ENCODE measurements at regions not wholly inside any gene's neighbourhood (a gene's known extent, or its start where the extent isn't known, plus 50 kb on each side); places are given as distances from the start of the nearest gene placed in this dataset.

DNA sequence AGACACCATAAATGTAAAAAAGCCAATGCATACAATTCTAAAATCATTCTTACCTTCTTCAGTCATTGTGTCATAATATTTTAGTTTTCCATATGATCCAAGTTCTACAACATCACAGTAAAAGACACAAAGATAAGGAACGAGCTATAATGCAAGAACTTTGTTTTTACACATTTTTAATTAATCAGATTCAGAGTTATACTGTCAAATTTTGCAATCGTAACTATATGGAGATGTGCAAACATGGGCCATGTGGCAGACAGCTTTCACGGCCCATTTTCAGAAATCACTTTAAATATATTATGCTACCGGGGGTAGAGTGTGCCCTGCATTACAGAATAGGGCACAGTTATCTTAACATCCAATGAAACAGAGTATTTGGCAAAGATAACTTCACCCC is 188.4 kb downstream of the ACER2 start:
- no peak for DNase-seq (ENCODE audit: low spot score)

DNA sequence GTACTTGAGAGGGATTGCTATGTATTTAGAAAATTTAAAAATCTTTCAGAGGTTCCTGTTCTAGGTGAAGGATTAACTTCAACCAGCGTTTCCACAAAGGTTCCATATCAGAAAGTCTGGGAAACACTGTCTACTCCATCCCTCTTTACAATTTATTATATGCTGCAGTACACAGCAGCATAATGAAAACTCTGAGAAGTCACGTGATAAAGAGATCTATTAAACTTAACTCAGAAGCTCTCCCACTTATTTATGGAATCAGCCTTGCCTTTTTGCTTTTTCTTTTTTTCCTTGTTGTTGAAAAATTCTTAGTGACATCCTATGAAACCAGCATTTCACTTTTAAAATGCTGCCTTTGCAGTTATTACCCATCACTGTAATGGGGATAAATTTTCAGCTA is 186.2 kb downstream of the ACER2 start:
- DNase-seq (ENCODE audit: low spot score) = no peak

DNA sequence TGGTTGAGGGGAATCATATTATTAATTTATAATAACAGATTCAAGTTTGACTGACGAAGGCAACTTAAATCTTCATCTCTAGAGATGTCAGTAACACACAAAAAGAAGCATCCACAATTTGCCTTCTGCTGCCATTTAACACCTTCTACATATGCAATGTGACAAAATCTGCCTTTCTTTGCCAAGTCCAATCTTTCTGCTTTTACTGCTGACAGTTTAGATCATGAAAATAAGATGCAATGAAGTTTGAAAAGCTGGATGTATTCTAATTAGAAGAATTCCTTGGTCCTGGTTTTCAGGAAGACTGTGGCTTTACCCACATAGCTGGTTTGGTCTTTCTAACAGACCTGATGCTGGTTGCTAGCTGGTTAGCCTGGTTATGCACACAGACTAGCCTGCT is 178.9 kb downstream of the ACER2 start:
- no peak for DNase-seq (ENCODE audit: low spot score)

DNA sequence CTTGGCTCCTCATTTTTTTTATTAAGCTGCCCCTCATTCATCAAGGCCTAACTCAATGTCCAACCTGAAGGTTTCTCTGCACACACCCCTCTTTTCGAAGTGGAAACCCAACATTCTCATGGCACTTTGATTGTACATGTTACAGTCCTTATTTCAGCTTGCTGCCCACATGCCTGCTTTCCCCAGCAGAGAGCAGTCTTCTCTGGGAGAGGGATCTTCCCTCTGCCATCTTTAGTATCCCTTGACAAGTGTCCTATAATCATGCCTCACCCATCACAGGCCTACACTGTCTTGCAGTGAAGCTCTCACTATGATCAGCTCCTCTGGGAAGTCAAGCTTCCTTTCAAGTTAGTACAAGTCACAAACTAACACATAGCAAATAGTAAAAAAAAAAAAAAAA is 175.1 kb downstream of the ACER2 start:
- DNase-seq (ENCODE audit: low spot score) = no peak

DNA sequence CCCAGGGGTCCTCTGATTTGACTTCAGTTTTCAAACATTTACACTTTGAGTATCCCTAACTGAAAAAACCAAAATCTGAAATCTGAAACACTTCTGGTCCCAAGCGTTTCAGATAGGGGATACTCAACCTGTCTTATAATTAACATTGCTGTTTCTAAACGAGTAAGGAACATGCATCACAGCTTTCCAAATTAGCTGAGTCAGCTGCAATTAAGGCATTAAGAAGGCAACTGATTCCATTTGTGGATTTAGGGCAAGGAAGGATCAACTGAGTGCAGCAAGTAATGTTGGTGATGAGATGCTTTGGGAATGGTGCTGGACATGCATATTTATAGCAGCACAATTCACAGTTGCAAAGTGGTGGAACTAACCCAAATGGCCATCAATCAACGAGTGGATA is 168.6 kb downstream of the ACER2 start:
- DNase-seq (ENCODE audit: low spot score) = no peak

DNA sequence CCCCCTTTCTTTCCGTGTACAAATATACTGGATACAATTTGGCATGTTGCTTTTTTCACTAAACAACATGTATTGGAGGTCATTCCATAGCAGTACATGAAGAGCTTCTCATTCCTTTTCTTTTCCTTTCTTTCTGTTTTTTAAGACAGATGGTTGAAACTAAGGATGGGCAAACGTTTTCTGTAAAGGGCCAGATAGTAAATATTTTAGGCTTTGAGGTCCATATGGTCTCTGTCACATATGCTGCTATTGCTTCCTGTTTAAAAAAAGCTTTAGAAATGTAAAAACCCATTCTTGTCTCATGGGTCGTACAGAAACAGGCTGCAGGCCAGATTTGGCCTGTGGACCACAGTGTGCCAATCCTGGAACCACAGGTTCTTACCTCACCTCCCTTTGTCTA is 160.1 kb downstream of the ACER2 start:
- no peak for DNase-seq (ENCODE audit: low spot score)

DNA sequence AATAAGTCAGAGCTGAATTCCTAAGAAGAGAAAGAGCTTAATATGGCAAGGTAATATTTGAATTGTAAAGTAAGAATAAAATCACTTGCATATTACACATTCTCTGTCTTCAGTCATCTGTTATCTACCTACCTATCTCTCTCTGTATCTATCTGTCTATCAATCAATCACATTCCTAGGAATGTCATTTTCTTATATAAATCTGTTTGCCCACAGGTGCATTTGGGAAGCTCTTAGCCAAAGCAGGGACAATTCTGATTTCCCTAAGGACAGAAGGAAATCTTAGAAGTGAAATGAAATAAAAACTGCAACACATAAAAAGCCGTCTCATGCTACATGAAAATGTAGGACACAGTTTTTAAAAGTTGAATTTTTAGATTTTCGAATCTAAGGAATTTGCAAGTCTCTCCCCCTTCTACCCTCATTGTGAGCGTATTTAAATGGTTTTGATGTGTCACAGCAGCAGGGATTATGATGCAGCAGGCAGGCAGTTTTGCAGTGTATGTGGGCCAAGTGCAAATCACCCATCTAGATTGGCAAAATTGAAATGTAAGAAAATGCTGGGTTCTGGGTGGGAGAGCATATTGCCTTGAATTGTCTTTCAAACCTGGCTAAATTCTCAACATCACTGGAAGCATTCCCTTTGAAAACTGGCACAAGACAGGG is 155.7 kb downstream of the ACER2 start:
- DNase-seq (ENCODE audit: low spot score) = no peak

DNA sequence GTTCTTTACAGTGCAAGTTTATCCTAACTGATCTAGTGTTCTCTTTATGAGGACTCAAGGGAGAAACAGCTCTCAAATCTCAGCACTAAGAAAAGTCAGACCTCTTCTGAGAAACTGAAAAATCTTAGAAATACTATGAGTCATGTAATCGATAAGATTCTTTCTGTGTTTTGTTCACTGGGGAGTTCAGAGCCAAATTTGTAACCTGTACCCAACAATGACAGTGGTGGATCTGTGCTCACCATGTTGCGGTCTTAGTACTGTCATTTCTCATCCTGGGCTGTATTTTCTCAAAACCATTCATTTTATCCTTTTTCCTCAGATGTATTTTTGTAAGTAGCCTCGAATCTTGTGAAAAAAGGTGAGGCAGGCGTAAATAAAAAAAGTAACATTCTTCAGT is 146.4 kb downstream of the ACER2 start:
- no peak for DNase-seq (ENCODE audit: low spot score)

DNA sequence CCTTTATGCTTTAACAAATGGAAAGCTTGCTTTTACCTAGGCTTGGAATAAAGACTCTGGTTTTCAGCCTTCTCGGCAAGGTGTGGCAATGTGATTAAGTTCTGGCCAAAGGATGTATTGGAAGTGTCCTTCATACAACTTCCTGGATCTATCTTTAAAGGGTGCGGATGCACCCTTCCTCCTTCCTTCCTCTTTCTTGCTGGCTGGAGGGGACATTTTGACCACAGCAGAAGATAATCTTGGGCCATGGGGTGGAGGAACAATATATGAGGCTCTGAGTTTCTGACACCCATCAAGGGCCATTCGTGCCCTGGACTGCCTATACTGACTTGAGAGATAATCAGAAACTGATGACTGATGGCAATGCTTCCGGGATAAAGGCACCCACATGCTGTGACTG is 145.7 kb downstream of the ACER2 start:
- DNase-seq (ENCODE audit: low spot score) = no peak

DNA sequence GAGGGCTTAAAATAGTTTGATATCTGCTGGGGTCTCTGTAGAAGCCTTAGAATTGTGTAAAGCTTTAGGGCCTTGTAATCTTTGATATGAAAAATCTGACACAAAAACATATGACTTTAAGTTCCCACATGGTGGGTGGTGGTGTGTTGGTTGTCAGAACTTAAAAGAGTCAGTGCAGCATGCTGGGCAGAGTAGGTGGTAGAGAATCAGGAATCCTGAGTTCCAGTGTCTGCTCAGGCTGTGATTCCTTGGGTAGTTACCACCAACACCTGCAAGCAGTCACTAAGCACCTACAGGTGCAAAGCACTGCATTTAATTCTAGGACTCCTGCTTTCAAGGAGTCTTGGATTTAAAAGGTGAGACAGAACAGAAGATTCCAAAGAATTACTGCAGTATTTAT is 144.6 kb downstream of the ACER2 start:
- DNase-seq (ENCODE audit: low spot score) = no peak

DNA sequence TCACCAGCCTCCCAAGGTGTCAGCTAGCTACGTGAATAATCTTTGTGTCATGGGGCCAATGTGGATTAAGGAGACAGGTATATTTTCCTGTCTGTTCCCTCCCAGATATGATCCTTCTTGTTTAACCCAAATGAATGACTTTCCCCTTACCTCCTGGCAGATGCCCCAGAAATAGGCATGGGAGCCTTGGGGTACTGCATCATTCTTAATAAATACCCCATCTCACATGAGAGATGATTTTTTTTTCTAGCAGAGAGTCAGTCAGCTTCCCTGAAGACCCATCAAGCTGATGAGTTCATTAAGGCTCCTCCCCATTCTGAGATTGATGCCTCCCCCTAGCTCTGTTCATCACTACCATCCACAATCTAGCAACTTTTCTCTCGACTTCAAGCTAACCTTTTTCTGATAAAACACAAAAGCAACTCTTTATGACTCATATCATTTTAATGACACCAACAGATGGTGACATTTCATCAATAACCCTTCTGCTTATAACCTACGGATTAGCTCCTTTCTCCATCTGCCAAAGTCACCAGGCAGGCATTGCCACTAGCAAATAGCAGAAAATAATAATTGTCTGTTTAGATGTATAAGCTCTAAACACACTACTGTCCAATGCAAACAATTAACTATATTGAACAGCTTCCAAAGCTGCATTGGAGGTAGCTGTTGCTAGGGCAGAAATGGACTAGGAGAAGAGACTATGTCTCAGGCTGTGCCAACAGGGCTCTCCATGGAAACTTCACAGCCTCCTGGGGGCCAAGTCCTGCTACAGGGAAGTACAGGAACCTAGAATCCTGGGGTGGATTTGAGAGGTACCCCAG is 143.7 kb downstream of the ACER2 start:
- no peak for DNase-seq (ENCODE audit: low spot score)

DNA sequence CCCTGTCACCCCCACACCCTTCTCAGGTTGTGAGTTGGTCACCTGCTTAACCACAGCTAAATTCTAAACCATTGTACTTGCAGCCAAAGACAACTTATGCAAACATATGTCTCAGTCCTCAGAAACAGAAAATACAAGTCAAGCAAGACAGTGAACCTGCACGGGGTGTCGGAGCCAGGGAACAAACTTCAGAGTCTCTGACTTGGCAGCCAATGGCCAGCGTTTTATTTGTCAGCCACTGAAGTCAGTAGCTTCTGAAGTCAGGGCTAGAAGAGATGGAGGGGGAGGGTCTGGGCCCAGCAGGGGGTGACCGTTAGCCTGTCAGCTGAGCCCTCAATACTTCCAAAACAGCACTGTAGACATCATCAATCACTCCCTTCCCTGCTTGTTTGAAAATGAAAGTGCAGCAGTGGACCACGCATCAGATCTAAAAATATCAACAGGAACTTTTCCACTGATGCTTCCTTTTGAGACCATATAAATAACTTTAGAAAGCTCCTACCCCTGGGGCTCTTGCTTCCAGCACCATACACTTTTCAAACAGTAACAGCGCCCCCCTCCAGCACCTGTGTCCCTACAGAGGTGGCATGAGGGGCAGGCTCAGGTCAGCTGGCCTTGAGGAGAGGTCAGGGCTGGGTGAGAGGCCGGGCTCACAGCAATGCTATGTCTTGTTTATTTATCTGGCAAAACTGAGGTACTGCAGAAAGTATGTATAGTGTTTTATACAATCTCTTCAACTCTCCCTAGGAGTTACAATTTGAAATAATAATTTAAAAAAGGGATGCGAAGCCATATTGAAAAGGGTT is 142.5 kb downstream of the ACER2 start:
- no peak for DNase-seq (ENCODE audit: low spot score)

DNA sequence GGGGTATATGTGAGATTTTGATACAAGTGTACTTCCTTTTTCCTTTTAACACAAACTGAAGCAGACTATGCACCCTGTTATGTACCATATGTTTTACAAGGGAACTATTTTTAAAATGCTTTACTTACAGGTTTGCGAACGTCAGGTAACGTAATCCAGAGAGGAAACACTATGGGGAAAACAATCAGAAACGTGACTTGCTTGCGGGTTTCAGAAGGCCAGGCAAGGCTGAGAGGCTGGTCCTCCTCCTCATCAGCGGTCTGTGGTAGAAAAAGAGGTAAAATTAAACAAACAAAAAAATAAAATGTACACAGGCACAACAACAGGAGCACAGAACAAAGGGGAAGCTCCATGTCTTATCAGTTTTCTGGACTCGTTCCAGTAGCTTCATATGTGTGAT is 141.2 kb downstream of the ACER2 start:
- DNase-seq (ENCODE audit: low spot score) = no peak

DNA sequence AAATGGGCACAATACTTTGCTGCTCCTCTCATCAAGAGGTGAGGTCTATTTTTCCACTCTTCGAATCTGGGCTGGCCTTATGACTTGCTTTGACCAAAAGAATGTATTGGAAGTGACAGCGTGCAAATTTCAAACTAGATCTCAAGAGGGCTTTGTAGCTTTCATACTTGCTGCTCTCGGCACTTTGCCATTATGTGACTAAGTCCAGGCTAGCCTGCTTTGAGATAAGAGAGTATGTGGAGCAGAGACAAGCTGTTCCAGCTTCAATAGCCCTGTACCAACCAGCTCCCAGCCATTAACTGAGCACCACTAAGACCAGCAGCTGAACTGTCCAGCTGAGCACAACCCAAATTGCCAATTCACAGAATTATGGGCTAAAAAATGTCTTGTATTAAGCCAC is 124.6 kb downstream of the ACER2 start:
- DNase-seq (ENCODE audit: low spot score) = no peak

DNA sequence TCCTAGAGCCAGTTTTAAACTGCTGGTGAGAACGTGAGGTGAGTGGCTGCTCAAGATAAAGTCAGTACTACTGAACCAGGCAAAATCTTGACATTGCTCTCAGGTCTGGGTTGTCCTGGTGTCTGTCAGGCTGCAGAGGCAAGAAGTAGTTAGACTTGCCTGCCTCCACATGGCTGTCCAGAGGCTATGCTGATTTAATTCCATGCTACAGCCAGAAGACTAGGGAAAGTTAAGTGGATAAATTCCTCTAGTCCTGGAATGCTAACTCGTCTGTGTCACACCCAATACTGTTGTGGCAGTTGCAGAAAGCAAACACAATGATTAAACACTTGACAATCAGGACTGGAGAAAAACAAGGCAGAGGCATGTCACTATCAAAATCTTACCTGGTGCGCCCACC is 118.9 kb downstream of the ACER2 start:
- DNase-seq (ENCODE audit: low spot score) = no peak

DNA sequence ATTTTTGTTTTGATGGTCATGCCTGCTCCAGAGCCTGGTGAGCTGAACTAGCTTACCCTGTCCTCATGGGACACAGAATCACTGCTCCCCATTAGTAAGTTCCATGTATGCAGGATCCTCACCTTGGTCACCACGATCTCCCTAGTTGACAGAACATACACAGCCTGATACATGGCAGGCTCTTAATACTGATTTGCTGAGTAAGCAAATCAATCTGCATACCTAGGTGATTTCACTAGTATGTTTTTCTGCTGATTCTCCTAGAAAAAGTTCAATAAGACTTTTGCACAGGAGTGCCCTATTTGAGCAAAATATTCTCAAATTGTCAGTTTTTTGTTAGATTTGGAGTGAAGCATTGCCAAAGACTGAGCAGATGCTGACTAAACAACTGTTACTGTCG is 113.7 kb downstream of the ACER2 start:
- no peak for DNase-seq (ENCODE audit: low spot score)

DNA sequence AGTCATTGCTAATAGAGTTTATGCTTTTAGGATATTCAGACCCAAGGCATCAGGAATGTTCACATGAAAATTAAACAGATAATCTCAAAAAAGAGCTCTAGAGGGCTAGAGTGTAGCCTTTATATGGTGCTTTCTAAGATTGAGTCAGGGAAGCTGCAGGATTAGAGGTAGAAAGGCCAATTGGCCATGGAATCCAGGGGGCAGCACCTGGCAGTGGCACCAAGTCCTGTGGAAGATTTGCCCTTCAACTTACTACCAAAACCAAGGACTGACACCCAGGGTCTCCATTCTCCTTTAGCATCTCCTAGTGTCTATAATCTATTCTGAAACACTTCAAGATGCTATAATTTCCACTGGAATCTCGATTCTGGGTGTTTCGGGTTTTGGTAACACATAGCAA is 112.4 kb downstream of the ACER2 start:
- DNase-seq (ENCODE audit: low spot score) = no peak

DNA sequence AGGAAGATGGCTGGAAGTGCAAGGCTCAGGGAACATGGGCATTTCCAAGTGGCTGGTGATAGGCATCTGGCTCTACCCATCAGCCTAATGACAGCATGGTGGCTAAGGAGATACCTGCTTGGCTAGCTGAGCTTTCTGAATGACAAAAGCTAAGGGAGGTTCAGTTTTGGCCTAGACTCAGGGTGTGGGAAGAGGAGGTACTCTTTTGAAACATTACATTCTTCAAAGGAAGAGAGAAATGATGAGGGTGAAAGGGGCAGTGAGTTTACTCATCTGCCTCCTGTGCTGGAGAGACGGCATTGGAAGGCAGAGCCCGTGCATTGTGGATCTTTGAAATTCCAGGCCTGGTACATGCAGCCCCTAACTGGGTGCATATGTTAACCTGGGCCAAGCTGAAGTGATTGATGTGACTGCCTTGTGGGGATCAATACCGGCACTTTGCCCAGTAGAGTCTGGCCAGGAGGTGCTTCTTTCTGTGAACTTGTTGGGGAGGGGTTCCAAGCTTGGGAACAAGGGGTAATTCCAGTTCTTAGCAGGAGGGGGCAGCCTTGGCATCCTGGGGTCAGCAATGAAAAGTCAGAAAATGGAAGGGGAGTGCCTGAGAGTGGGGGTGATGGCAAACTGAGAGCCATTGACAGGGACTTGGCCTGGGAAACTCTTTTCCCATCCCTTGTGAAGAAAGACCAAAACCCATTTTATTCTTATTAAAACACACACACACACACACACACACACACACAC is 108.6 kb downstream of the ACER2 start:
- DNase-seq (ENCODE audit: low spot score) = no peak

DNA sequence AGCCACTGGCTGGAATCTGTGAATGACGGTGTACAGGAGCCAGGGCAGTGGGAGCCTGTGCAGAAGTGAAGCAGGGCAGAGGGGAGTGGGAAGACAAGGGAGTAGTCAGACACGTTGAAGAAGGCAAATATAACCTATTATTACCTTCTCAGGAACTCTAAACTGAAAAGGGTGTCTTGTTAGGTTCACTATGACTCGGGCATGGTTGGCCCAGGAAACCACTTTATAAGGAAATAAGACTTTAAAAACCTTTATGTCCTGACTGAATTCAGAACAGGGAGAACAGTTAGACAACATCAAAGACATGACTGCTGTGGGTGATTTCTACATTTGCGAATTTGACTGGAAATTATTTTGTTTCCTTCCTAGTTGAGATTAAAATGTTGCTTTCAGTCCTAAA is 107.5 kb downstream of the ACER2 start:
- DNase-seq (ENCODE audit: low spot score) = no peak

DNA sequence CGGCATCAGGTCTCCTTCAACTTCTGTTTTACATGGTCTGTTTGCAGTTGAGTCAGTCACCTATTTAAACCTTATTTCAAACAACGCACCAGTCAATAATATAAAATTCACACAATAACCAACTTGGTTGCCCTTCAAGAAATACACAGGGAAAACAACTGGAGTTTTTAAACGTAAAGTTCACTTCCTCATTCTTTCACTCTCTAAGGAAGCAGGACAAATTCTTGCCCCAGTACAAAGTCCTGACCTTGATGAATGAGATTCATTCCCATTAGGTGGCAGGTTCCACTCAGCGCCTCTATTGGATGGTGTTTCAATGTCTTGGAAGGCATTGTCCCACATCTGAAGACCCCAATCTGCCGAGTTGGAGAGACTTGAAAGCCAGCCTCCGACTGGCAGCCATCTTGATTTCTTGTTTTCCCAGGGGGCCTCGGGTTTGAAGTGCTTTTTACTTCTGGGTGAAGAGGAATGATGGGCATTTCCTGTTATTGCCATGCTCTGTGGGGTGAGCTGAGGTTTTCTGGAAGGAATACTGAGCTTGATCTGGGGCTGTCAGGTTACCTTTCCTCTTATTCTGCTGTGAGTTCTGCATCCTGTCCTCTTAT is 105.0 kb downstream of the ACER2 start:
- DNase-seq (ENCODE audit: low spot score) = no peak

DNA sequence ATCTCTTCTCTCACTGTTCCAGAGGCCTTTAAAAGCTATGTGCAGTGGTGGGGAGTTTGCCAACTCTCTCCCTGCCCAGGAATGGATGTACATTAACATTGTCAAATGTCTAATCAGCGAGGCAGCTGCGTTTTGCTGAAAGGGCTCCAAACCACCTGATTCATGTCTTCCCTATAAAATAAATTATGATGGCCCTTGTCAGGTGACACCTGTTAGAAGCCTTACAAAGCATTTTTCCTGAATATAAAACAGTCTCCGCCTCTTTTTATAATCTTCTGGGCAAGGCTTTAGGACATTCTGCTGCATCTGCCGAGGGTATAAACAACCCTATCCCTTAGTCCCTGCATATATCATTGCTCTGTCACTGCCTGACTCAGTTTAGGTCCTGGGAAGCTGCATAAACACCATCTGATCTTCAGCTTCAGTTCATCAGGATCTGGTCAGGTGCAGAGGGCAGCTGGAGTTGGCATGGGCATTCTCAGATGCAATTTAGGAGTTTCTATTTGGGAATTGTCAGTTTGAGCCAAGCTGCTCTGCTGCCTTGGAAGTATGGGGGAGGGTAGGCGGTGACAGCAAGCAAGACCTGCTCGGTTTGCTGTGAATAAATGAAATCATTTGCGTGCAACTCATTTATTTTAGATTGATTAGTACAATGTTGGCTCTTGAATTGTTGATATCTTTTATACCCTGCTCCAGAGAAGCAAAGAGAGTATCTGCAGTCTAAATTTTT is 103.5 kb downstream of the ACER2 start:
- no peak for DNase-seq (ENCODE audit: low spot score)
